HCT116 (cell line): ENCODE measurements at regions not wholly inside any gene's neighbourhood (a gene's known extent, or its start where the extent isn't known, plus 50 kb on each side); places are given as distances from the start of the nearest gene placed in this dataset.

Experiments
- ATAC-seq: fragments of 200-7000 bp; cut with Tn5 transposase; 2 replicates; pipeline ENCODE4 v1.9.1; 2020; ENCODE audit warnings: mild to moderate bottlenecking, moderate library complexity
- BruUV-seq: library from RNA; stranded (reverse); fragments of 400-500 nt; replicated peaks from 2 replicates; lab custom pipeline; 2021; lab: Mats Ljungman, UMichigan
- CTCF ChIA-PET: fragments of 300-600 bp; sonication (Branson Sonifier 250); formaldehyde crosslinking; loops from one replicate; lab custom pipeline; 2021; ENCODE audit warnings: antibody characterized with exemption; lab: Charles Lee
- POLR2A ChIA-PET: fragments of 300-600, 350-600 bp; sonication (Branson Sonifier 250); formaldehyde crosslinking; loops from one replicate; lab custom pipeline; 2021; ENCODE audit warnings: antibody characterized with exemption; lab: Charles Lee
- RAD21 ChIA-PET, 2 experiments: fragments of 300-600 bp; sonication (Branson Sonifier 250); formaldehyde crosslinking; loops; one replicate each; lab custom pipeline; 2023; ENCODE audit warnings: low total read pairs in 2 of 2; ENCODE audit not compliant: uncharacterized antibody in 2 of 2, unreplicated experiment in 2 of 2, low non-redundant PET in 1 of 2; lab: Charles Lee
- DNase-seq: peaks from one replicate; pipeline ENCODE4 v3.0.0-alpha.2; 2010; ENCODE audit warnings: low read depth, low spot score
- H2AFZ ChIP-seq: fragments of 200-600 bp; shearing (Covaris generic), sonication (generic); 2 replicates; pipeline ENCODE4 v1.6.1; 2017; ENCODE audit warnings: low read depth, mixed run types, mixed read lengths, antibody characterized with exemption, low read length; ENCODE audit not compliant: poor library complexity, severe bottlenecking
- H3K27ac ChIP-seq: 2 replicates; pipeline ENCODE4 v1.5.1; 2012; ENCODE audit warnings: low read depth, low read length
- H3K27me3 ChIP-seq: fragments of 200-600 bp; sonication (generic); 2 replicates; pipeline ENCODE4 v1.6.1; 2016; ENCODE audit warnings: mixed run types, low read length, mixed read lengths; ENCODE audit not compliant: insufficient read depth
- H3K36me3 ChIP-seq, 2 experiments: fragments of 200-500 bp in 1 of 2; fragments of 200-600 bp in 1 of 2; sonication (Bioruptor generic) in 1 of 2; sonication (generic) in 1 of 2; 2 replicates each; pipeline versions ENCODE4 v1.5.1 to v1.6.1; 2014 to 2016; ENCODE audit warnings: low read length in 2 of 2, inconsistent platforms in 1 of 2, mixed read lengths in 1 of 2, mixed run types in 1 of 2; ENCODE audit not compliant: insufficient read depth in 2 of 2, control insufficient read depth in 1 of 2
- H3K4me1 ChIP-seq, 2 experiments: fragments of 200-600 bp in 1 of 2; sonication (generic) in 1 of 2; 2 replicates each; pipeline versions ENCODE4 v1.5.1 to v1.6.1; 2012 to 2017; ENCODE audit warnings: low read length in 2 of 2, inconsistent platforms in 1 of 2, mild to moderate bottlenecking in 1 of 2, mixed read lengths in 1 of 2, mixed run types in 1 of 2, moderate library complexity in 1 of 2; ENCODE audit not compliant: insufficient read depth in 2 of 2, control insufficient read depth in 1 of 2
- H3K4me2 ChIP-seq: fragments of 200-600 bp; sonication (generic); 2 replicates; pipeline ENCODE4 v1.6.1; 2017; ENCODE audit warnings: mixed run types, low read length, mixed read lengths
- H3K4me3 ChIP-seq, 2 experiments: fragments of 200-600 bp in 1 of 2; sonication (generic) in 1 of 2; replicated peaks in 1 of 2; 2 replicates each; pipeline ENCODE4 v1.5.1; 2011 to 2016; ENCODE audit warnings: low read length in 2 of 2, control low read depth in 1 of 2, low read depth in 1 of 2, mild to moderate bottlenecking in 1 of 2, mixed read lengths in 1 of 2, mixed run types in 1 of 2
- H3K79me2 ChIP-seq: fragments of 200-600 bp; sonication (generic); 2 replicates; pipeline ENCODE4 v1.6.1; 2017; ENCODE audit warnings: mild to moderate bottlenecking, mixed run types, low read length, moderate library complexity, mixed read lengths; ENCODE audit not compliant: insufficient read depth
- H3K9ac ChIP-seq: fragments of 200-600 bp; sonication (generic); 2 replicates; pipeline ENCODE4 v1.6.1; 2016; ENCODE audit warnings: low read length, mixed read lengths
- H3K9me2 ChIP-seq: fragments of 200-600 bp; sonication (generic), shearing (Covaris generic); 2 replicates; pipeline ENCODE4 v1.6.1; 2017; ENCODE audit warnings: mixed run types, mild to moderate bottlenecking, moderate library complexity; ENCODE audit not compliant: insufficient read depth
- H3K9me3 ChIP-seq, 2 experiments: fragments of 200-500 bp in 1 of 2; fragments of 200-600 bp in 1 of 2; sonication (Bioruptor generic) in 1 of 2; sonication (generic) in 1 of 2; 2 replicates each; pipeline ENCODE4 v1.6.1; 2014 to 2017; ENCODE audit warnings: low read length in 2 of 2, mixed read lengths in 2 of 2, inconsistent platforms in 1 of 2, low read depth in 1 of 2, mild to moderate bottlenecking in 1 of 2, mixed run types in 1 of 2, moderate library complexity in 1 of 2; ENCODE audit not compliant: control insufficient read depth in 1 of 2, insufficient read depth in 1 of 2
- H4K20me1 ChIP-seq: fragments of 200-600 bp; sonication (generic), shearing (Covaris generic); 2 replicates; pipeline ENCODE4 v1.6.1; 2017; ENCODE audit warnings: mixed run types, mild to moderate bottlenecking, moderate library complexity; ENCODE audit not compliant: insufficient read depth
- CBX3 ChIP-seq: IDR thresholded peaks from 2 replicates; pipeline ENCODE4 v1.6.1; 2012; ENCODE audit warnings: low read depth
- CEBPB ChIP-seq: IDR thresholded peaks from 2 replicates; pipeline ENCODE4 v1.6.1; 2012; ENCODE audit warnings: low read depth
- EGR1 ChIP-seq: IDR thresholded peaks from 2 replicates; pipeline ENCODE4 v1.6.1; 2012; ENCODE audit warnings: low read depth
- EZH2 ChIP-seq: fragments of 200-600 bp; sonication (generic); IDR thresholded peaks from 2 replicates; pipeline ENCODE4 v1.6.1; 2017; ENCODE audit warnings: antibody characterized with exemption, mixed run types
- RAD21 ChIP-seq: IDR thresholded peaks from 2 replicates; pipeline ENCODE4 v1.6.1; 2012; ENCODE audit warnings: low read depth, mild to moderate bottlenecking
- SRF ChIP-seq: IDR thresholded peaks from 2 replicates; pipeline ENCODE4 v1.6.1; 2012; ENCODE audit warnings: low read depth
- ZBTB33 ChIP-seq: IDR thresholded peaks from 2 replicates; pipeline ENCODE4 v1.6.1; 2011; ENCODE audit warnings: mild to moderate bottlenecking, low read length, moderate library complexity; ENCODE audit not compliant: insufficient replicate concordance; ENCODE audit errors: extremely low read depth
- intact Hi-C: fragments of 100-400 bp; cut with micrococcal nuclease; formaldehyde crosslinking; loops from 2 replicates; pipeline ENCODE4 v1.10.0; 2022

- H3K36me3 ChIP-seq = no peaks in the 10 kb centered on the region
- H3K27me3 ChIP-seq = no peaks in the 10 kb centered on the region
- H3K9me2 ChIP-seq = no peaks in the 10 kb centered on the region
- intact Hi-C loops = no loop called here
- no TSS peak for BruUV-seq
- RAD21 ChIA-PET = no interaction called here
- no peak overlapping the region for H3K4me2 ChIP-seq
- POLR2A ChIA-PET = interaction anchor here (1.8 kb wide), 1 partner anchor 9 kb away, joined by 5 read pairs; no protein-coding TSS in a partner anchor
- ATAC-seq = no peak
- H3K27ac ChIP-seq = no peak overlapping the region
- H2AFZ ChIP-seq = no peak overlapping the region
- H3K9me3 ChIP-seq = no peaks in the 10 kb centered on the region
- DNase-seq = no peak
- H3K79me2 ChIP-seq = no peaks in the 10 kb centered on the region
- H3K4me3 ChIP-seq = no peak overlapping the region
- no peak overlapping the region for H3K9ac ChIP-seq
- H3K4me1 ChIP-seq = peaks cover 0 to 9% of the 10 kb centered on the region in 2 experiments; a peak in 2 of 4 replicates
- TF ChIP-seq RAD21 (no peak), CEBPB (no peak), SRF (no peak), ZBTB33 (no peak)
- CTCF ChIA-PET = no interaction called here
- H4K20me1 ChIP-seq = no peaks in the 10 kb centered on the region
Observed at GRCh38 chr3:194777729-194778128, 92.0 kb downstream of the FAM43A start.

GRCh38 chr3:194779729-194780224, 94.1 kb downstream of the FAM43A start:
- BruUV-seq = no TSS peak

More at GRCh38 chr3:194779729-194780224, 94.1 kb downstream of the FAM43A start:
- DNase-seq = no peak
- Histone ChIP-seq H3K9ac (no peak overlapping the region), H2AFZ (no peak overlapping the region), H3K9me2 (no peaks in the 10 kb centered on the region), H3K27me3 (no peaks in the 10 kb centered on the region), H3K27ac (no peak overlapping the region), H3K79me2 (no peaks in the 10 kb centered on the region), H3K36me3 (no peaks in the 10 kb centered on the region), H3K4me1 (no peaks in the 10 kb centered on the region), H4K20me1 (no peaks in the 10 kb centered on the region)
- intact Hi-C loops = no loop called here
- CTCF ChIA-PET = no interaction called here
- TF ChIP-seq CBX3 (no peak), EGR1 (no peak), EZH2 (no peak)
- TF ChIP-seq, all 23 proteins: peak for 0
- H3K9me3 ChIP-seq = no peaks in the 10 kb centered on the region
- ChIA-PET POLR2A (no interaction called here), RAD21 (no interaction called here)
- no peak overlapping the region for H3K4me3 ChIP-seq
- no peak overlapping the region for H3K4me2 ChIP-seq
- ATAC-seq = no peak
